ENCODE measurements at regions not wholly inside any gene's neighbourhood (a gene's known extent, or its start where the extent isn't known, plus 50 kb on each side); places are given as distances from the start of the nearest gene placed in this dataset.

- WGBS: 93% methylated on average over 3 of the region's 3 CpGs
- Histone ChIP-seq H3K9me3 (ENCODE audit: control insufficient read depth in 2 of 2, insufficient read depth in 1 of 2, low read length in 1 of 2) (no peaks in the 10 kb centered on the region), H3K27me3 (ENCODE audit: control insufficient read depth in 2 of 2, insufficient read depth in 1 of 2, low read length in 1 of 2) (no peaks in the 10 kb centered on the region), H3K4me3 (ENCODE audit: low read length in 2 of 2) (no peak overlapping the region), H3K36me3 (ENCODE audit: control insufficient read depth in 2 of 2, insufficient read depth in 2 of 2, low read length in 1 of 2) (no peaks in the 10 kb centered on the region), H3K4me1 (ENCODE audit: control insufficient read depth in 2 of 2, insufficient read depth in 2 of 2, low read length in 2 of 2) (no peaks in the 10 kb centered on the region), H3K27ac (ENCODE audit: low read depth in 1 of 2, low read length in 1 of 2) (no peak overlapping the region)
- no peak for DNase-seq (ENCODE audit: low read depth in 6 of 9, low spot score in 9 of 9)
These were observed 148.6 kb upstream of the PDE1C start for GRCh38 chr7:32218741-32219288.

GRCh38 chr7:32218154-32218467 is 147.9 kb upstream of the PDE1C start:
- Histone ChIP-seq H3K36me3 (ENCODE audit: control insufficient read depth in 2 of 2, insufficient read depth in 2 of 2, low read length in 1 of 2) (no peaks in the 10 kb centered on the region), H3K27ac (ENCODE audit: low read depth in 1 of 2, low read length in 1 of 2) (no peak overlapping the region), H3K27me3 (ENCODE audit: control insufficient read depth in 2 of 2, insufficient read depth in 1 of 2, low read length in 1 of 2) (no peaks in the 10 kb centered on the region), H3K9me3 (ENCODE audit: control insufficient read depth in 2 of 2, insufficient read depth in 1 of 2, low read length in 1 of 2) (no peaks in the 10 kb centered on the region), H3K4me3 (ENCODE audit: low read length in 2 of 2) (no peak overlapping the region), H3K4me1 (ENCODE audit: control insufficient read depth in 2 of 2, insufficient read depth in 2 of 2, low read length in 2 of 2) (no peaks in the 10 kb centered on the region)
- DNase-seq (ENCODE audit: low read depth in 6 of 9, low spot score in 9 of 9): no peak
- whole genome bisulfite sequencing: 99% methylated on average over 1 of the region's 1 CpG

- no peak for DNase-seq (ENCODE audit: low read depth in 6 of 9, low spot score in 9 of 9)
- no peaks in the 10 kb centered on the region for H3K9me3 ChIP-seq (ENCODE audit: control insufficient read depth in 2 of 2, insufficient read depth in 1 of 2, low read length in 1 of 2)
- no peak overlapping the region for H3K4me3 ChIP-seq (ENCODE audit: low read length in 2 of 2)
- no peak overlapping the region for H3K27ac ChIP-seq (ENCODE audit: low read depth in 1 of 2, low read length in 1 of 2)
- H3K27me3 ChIP-seq (ENCODE audit: control insufficient read depth in 2 of 2, insufficient read depth in 1 of 2, low read length in 1 of 2): no peaks in the 10 kb centered on the region
- WGBS: 88% methylated on average over 5 of the region's 5 CpGs
- H3K4me1 ChIP-seq (ENCODE audit: control insufficient read depth in 2 of 2, insufficient read depth in 2 of 2, low read length in 2 of 2): no peaks in the 10 kb centered on the region
- H3K36me3 ChIP-seq (ENCODE audit: control insufficient read depth in 2 of 2, insufficient read depth in 2 of 2, low read length in 1 of 2): no peaks in the 10 kb centered on the region
These were observed 147.3 kb upstream of the PDE1C start for GRCh38 chr7:32217341-32218153.

- Histone ChIP-seq H3K9me3 (ENCODE audit: control insufficient read depth in 2 of 2, insufficient read depth in 1 of 2, low read length in 1 of 2) (no peaks in the 10 kb centered on the region), H3K36me3 (ENCODE audit: control insufficient read depth in 2 of 2, insufficient read depth in 2 of 2, low read length in 1 of 2) (no peaks in the 10 kb centered on the region), H3K4me3 (ENCODE audit: low read length in 2 of 2) (no peak overlapping the region), H3K4me1 (ENCODE audit: control insufficient read depth in 2 of 2, insufficient read depth in 2 of 2, low read length in 2 of 2) (no peaks in the 10 kb centered on the region), H3K27me3 (ENCODE audit: control insufficient read depth in 2 of 2, insufficient read depth in 1 of 2, low read length in 1 of 2) (no peaks in the 10 kb centered on the region), H3K27ac (ENCODE audit: low read depth in 1 of 2, low read length in 1 of 2) (no peak overlapping the region)
- no peak for DNase-seq (ENCODE audit: low read depth in 6 of 9, low spot score in 9 of 9)
- WGBS: 97% methylated on average over 4 of the region's 4 CpGs
These were observed 146.6 kb upstream of the PDE1C start for GRCh38 chr7:32216759-32217158.

DNA sequence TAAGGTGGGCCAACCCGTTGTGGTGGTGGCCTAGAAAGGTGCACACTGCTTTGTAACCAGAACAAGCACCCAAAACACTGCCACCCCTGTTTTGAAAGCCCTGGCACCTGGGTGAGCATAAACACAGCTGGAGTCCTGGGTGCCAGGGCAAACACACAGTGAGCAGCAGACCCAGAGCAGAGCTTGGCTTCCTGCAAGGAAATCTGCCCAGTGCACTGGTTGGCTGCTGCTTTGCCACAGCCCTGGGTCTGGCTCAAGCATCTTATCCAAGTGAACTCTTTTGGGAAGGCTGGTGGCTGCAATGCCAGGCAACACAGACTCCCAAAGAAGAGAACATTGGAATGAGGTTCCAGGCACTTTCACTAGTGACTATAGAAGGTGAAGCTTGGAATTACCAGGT is 145.5 kb upstream of the PDE1C start:
- no peak overlapping the region for H3K27ac ChIP-seq (ENCODE audit: low read depth in 1 of 2, low read length in 1 of 2)
- no peaks in the 10 kb centered on the region for H3K9me3 ChIP-seq (ENCODE audit: control insufficient read depth in 2 of 2, insufficient read depth in 1 of 2, low read length in 1 of 2)
- DNase-seq (ENCODE audit: low read depth in 6 of 9, low spot score in 9 of 9): no peak
- H3K4me1 ChIP-seq (ENCODE audit: control insufficient read depth in 2 of 2, insufficient read depth in 2 of 2, low read length in 2 of 2): no peaks in the 10 kb centered on the region
- H3K27me3 ChIP-seq (ENCODE audit: control insufficient read depth in 2 of 2, insufficient read depth in 1 of 2, low read length in 1 of 2): no peaks in the 10 kb centered on the region
- H3K36me3 ChIP-seq (ENCODE audit: control insufficient read depth in 2 of 2, insufficient read depth in 2 of 2, low read length in 1 of 2): no peaks in the 10 kb centered on the region
- H3K4me3 ChIP-seq (ENCODE audit: low read length in 2 of 2): no peak overlapping the region
- 94% methylated on average over 1 of the region's 1 CpG for WGBS

- H3K27ac ChIP-seq (ENCODE audit: low read depth in 1 of 2, low read length in 1 of 2): no peak overlapping the region
- WGBS: 98% methylated on average over 4 of the region's 4 CpGs
- no peaks in the 10 kb centered on the region for H3K27me3 ChIP-seq (ENCODE audit: control insufficient read depth in 2 of 2, insufficient read depth in 1 of 2, low read length in 1 of 2)
- DNase-seq (ENCODE audit: low read depth in 6 of 9, low spot score in 9 of 9): no peak
- no peaks in the 10 kb centered on the region for H3K4me1 ChIP-seq (ENCODE audit: control insufficient read depth in 2 of 2, insufficient read depth in 2 of 2, low read length in 2 of 2)
- H3K9me3 ChIP-seq (ENCODE audit: control insufficient read depth in 2 of 2, insufficient read depth in 1 of 2, low read length in 1 of 2): no peaks in the 10 kb centered on the region
- H3K4me3 ChIP-seq (ENCODE audit: low read length in 2 of 2): no peak overlapping the region
- H3K36me3 ChIP-seq (ENCODE audit: control insufficient read depth in 2 of 2, insufficient read depth in 2 of 2, low read length in 1 of 2): no peaks in the 10 kb centered on the region
These were observed 144.7 kb upstream of the PDE1C start for GRCh38 chr7:32214913-32215312.

- H3K4me1 ChIP-seq (ENCODE audit: control insufficient read depth in 2 of 2, insufficient read depth in 2 of 2, low read length in 2 of 2): no peaks in the 10 kb centered on the region
- H3K27me3 ChIP-seq (ENCODE audit: control insufficient read depth in 2 of 2, insufficient read depth in 1 of 2, low read length in 1 of 2): no peaks in the 10 kb centered on the region
- no peak overlapping the region for H3K27ac ChIP-seq (ENCODE audit: low read depth in 1 of 2, low read length in 1 of 2)
- no peak for DNase-seq (ENCODE audit: low read depth in 6 of 9, low spot score in 9 of 9)
- no peak overlapping the region for H3K4me3 ChIP-seq (ENCODE audit: low read length in 2 of 2)
- no peaks in the 10 kb centered on the region for H3K9me3 ChIP-seq (ENCODE audit: control insufficient read depth in 2 of 2, insufficient read depth in 1 of 2, low read length in 1 of 2)
- H3K36me3 ChIP-seq (ENCODE audit: control insufficient read depth in 2 of 2, insufficient read depth in 2 of 2, low read length in 1 of 2): no peaks in the 10 kb centered on the region
- 96% methylated on average over 7 of the region's 7 CpGs for WGBS
These were observed 142.1 kb upstream of the PDE1C start for GRCh38 chr7:32212321-32212720.

- DNase-seq (ENCODE audit: low read depth in 6 of 9, low spot score in 9 of 9): no peak
- WGBS: 82% methylated on average over 8 of the region's 8 CpGs
These were observed 136.8 kb upstream of the PDE1C start for GRCh38 chr7:32206987-32207386.

GRCh38 chr7:32206488-32206887 is 136.3 kb upstream of the PDE1C start:
- Histone ChIP-seq H3K36me3 (ENCODE audit: control insufficient read depth in 2 of 2, insufficient read depth in 2 of 2, low read length in 1 of 2) (no peaks in the 10 kb centered on the region), H3K9me3 (ENCODE audit: control insufficient read depth in 2 of 2, insufficient read depth in 1 of 2, low read length in 1 of 2) (no peaks in the 10 kb centered on the region), H3K4me3 (ENCODE audit: low read length in 2 of 2) (no peak overlapping the region), H3K27ac (ENCODE audit: low read depth in 1 of 2, low read length in 1 of 2) (no peak overlapping the region), H3K27me3 (ENCODE audit: control insufficient read depth in 2 of 2, insufficient read depth in 1 of 2, low read length in 1 of 2) (no peaks in the 10 kb centered on the region), H3K4me1 (ENCODE audit: control insufficient read depth in 2 of 2, insufficient read depth in 2 of 2, low read length in 2 of 2) (no peaks in the 10 kb centered on the region)
- no peak for DNase-seq (ENCODE audit: low read depth in 6 of 9, low spot score in 9 of 9)
- 96% methylated on average over 6 of the region's 6 CpGs for WGBS

More at GRCh38 chr7:32206987-32207386, 136.8 kb upstream of the PDE1C start:
- Histone ChIP-seq H3K4me3 (ENCODE audit: low read length in 2 of 2) (no peak overlapping the region), H3K27me3 (ENCODE audit: control insufficient read depth in 2 of 2, insufficient read depth in 1 of 2, low read length in 1 of 2) (no peaks in the 10 kb centered on the region), H3K9me3 (ENCODE audit: control insufficient read depth in 2 of 2, insufficient read depth in 1 of 2, low read length in 1 of 2) (no peaks in the 10 kb centered on the region), H3K36me3 (ENCODE audit: control insufficient read depth in 2 of 2, insufficient read depth in 2 of 2, low read length in 1 of 2) (no peaks in the 10 kb centered on the region), H3K4me1 (ENCODE audit: control insufficient read depth in 2 of 2, insufficient read depth in 2 of 2, low read length in 2 of 2) (no peaks in the 10 kb centered on the region), H3K27ac (ENCODE audit: low read depth in 1 of 2, low read length in 1 of 2) (no peak overlapping the region)
